COLO829 (cell line): ENCODE measurements at regions not wholly inside any gene's neighbourhood (a gene's known extent, or its start where the extent isn't known, plus 50 kb on each side); places are given as distances from the start of the nearest gene placed in this dataset.

Experiments
- DNase-seq: peaks from one replicate; pipeline ENCODE4 v3.0.0; 2012; ENCODE audit warnings: low spot score

- DNase-seq = no peak
Measured at GRCh38 chr11:33525789-33526188, 174.8 kb downstream of the C11orf91 start.

- DNase-seq = no peak
Measured at GRCh38 chr11:33521384-33521783, 179.2 kb downstream of the C11orf91 start.

- DNase-seq = no peak
Measured at GRCh38 chr11:33520112-33520511, 180.5 kb downstream of the C11orf91 start.

- no peak for DNase-seq
Measured at GRCh38 chr11:33515347-33515746, 185.3 kb downstream of the C11orf91 start.

GRCh38 chr11:33514079-33514925, 186.3 kb downstream of the C11orf91 start:
- DNase-seq = peak; percentile 86

- DNase-seq = no peak
Measured at GRCh38 chr11:33509632-33510031, 191.0 kb downstream of the C11orf91 start.

- no peak for DNase-seq
Measured at GRCh38 chr11:33507967-33508366, 192.7 kb downstream of the C11orf91 start.

GRCh38 chr11:33507356-33507755, 193.3 kb downstream of the C11orf91 start:
- DNase-seq = no peak

GRCh38 chr11:33505093-33505492, 195.5 kb downstream of the C11orf91 start:
- no peak for DNase-seq

GRCh38 chr11:33500861-33501479, 199.7 kb downstream of the C11orf91 start:
- DNase-seq = no peak

GRCh38 chr11:33500332-33500731, 200.3 kb downstream of the C11orf91 start:
- DNase-seq = no peak

GRCh38 chr11:33492596-33492995, 208.0 kb downstream of the C11orf91 start:
- DNase-seq = no peak

GRCh38 chr11:33490842-33491370, 209.7 kb downstream of the C11orf91 start:
- no peak for DNase-seq

- no peak for DNase-seq
Measured at GRCh38 chr11:33488971-33489370, 211.7 kb downstream of the C11orf91 start.

GRCh38 chr11:33480626-33481025, 220.0 kb downstream of the C11orf91 start:
- no peak for DNase-seq

- no peak for DNase-seq
Measured at GRCh38 chr11:33479231-33479630, 221.4 kb downstream of the C11orf91 start.

- DNase-seq = no peak
Measured at GRCh38 chr11:33478111-33478573, 221.0 kb downstream of the HIPK3 start.

GRCh38 chr11:33476945-33477606, 219.9 kb downstream of the HIPK3 start:
- no peak for DNase-seq

GRCh38 chr11:33475993-33476392, 218.8 kb downstream of the HIPK3 start:
- DNase-seq = peak; percentile 69

GRCh38 chr11:33474866-33475265, 217.7 kb downstream of the HIPK3 start:
- no peak for DNase-seq

- DNase-seq = no peak
Measured at GRCh38 chr11:33471541-33471940, 214.4 kb downstream of the HIPK3 start.

- no peak for DNase-seq
Measured at GRCh38 chr11:33467966-33468365, 210.8 kb downstream of the HIPK3 start.

- no peak for DNase-seq
Measured at GRCh38 chr11:33463059-33463458, 205.9 kb downstream of the HIPK3 start.
